ENCODE measurements at regions not wholly inside any gene's neighbourhood (a gene's known extent, or its start where the extent isn't known, plus 50 kb on each side); places are given as distances from the start of the nearest gene placed in this dataset.

DNA sequence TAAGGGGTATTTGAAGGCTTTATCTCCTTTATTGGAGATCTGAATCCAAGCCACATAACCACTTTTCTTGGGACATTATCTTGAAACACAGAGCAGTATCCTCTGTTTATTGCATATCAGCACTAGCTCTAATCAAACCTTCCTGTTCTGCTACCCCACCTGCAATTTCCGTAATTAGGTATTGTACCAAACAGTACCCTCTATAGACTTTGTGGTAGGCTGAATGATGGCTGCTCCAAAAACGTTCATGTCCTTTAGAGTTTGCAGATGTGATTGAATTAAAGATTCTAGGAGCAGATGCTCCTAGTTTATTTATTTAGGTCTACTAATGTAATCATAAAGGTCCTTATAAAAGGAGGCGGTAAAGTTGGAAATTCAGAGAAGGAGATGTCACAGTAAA, 573.0 kb upstream of the ATXN7L3B start:
- TF ChIP-seq, protein P1, sequence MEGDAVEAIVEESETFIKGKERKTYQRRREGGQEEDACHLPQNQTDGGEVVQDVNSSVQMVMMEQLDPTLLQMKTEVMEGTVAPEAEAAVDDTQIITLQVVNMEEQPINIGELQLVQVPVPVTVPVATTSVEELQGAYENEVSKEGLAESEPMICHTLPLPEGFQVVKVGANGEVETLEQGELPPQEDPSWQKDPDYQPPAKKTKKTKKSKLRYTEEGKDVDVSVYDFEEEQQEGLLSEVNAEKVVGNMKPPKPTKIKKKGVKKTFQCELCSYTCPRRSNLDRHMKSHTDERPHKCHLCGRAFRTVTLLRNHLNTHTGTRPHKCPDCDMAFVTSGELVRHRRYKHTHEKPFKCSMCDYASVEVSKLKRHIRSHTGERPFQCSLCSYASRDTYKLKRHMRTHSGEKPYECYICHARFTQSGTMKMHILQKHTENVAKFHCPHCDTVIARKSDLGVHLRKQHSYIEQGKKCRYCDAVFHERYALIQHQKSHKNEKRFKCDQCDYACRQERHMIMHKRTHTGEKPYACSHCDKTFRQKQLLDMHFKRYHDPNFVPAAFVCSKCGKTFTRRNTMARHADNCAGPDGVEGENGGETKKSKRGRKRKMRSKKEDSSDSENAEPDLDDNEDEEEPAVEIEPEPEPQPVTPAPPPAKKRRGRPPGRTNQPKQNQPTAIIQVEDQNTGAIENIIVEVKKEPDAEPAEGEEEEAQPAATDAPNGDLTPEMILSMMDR (conservative IDR thresholded peaks at IDR 0.05): no peak
- TF ChIP-seq EZH2 (IDR thresholded peaks at IDR 0.05; ENCODE audit: low read depth): no peak
